RCC 7860 (cell line): ENCODE measurements at regions not wholly inside any gene's neighbourhood (a gene's known extent, or its start where the extent isn't known, plus 50 kb on each side); places are given as distances from the start of the nearest gene placed in this dataset.

ENCODE experiments used
- DNase-seq: peaks from one replicate; pipeline ENCODE4 v3.0.0-alpha.2; 2015; ENCODE audit warnings: low spot score
- FAIRE-seq: peaks from 2 replicates; lab custom pipeline; 2012; peaks lifted over from hg19 to GRCh38; lab: Jason Lieb, UNC

DNA sequence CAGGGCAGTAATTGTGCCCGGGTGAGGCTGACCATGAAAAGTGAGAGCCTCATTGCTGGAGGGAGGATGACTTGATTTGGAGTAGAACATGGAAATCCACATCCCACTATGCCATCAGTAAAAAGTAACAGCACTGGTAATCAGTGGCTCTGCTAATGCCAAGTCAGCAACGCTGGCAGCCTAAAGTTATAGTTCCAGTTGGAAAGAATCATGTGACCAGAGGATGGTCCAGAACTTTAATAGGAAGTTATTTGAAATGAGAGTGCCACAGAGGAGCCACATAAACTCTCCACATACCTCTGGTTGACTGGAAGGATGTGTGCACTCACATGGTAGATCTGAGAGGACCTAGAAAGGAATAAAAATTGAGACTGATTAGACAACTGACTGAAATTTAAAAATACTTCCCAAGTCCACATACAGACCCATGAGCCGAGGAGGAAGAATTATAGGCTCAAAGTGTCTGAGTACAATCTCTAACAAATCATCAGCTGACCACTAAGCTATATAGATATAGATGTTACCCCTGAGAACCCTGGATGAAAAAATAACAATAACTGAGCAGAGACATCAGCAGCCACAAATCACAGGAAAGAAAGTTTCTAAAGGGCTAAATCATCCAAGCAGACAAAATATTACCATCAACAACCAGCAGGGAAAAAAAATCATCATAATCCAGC, 346.8 kb downstream of the STK39 start:
- no peak for DNase-seq
- no peak for FAIRE-seq

- DNase-seq (no peak), FAIRE-seq (no peak)
Measured at GRCh38 chr2:167898340-167898739, 349.1 kb downstream of the STK39 start.

DNA sequence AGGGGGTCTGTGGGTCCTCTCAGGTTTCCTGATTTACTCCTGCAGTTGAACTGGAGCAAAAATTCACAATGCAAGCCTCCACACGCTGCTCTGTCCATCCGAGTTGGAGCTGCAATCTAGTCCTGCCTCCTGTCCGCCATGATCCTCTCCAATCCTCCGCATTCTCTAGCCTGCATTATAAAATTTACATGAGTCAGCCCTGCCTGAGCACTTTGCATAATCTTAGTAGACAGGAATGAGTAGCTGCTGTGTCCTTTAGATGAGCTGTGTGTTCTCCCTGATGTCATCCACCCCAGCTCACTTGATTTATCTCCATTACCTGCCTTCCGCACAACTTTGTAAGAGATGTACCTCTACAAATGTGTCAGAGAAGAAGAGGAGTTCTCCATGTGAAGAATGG, 355.6 kb downstream of the STK39 start:
- FAIRE-seq (no peak), DNase-seq (no peak)

GRCh38 chr2:167890739-167891138, 356.7 kb downstream of the STK39 start:
- no peak for FAIRE-seq
- no peak for DNase-seq

DNA sequence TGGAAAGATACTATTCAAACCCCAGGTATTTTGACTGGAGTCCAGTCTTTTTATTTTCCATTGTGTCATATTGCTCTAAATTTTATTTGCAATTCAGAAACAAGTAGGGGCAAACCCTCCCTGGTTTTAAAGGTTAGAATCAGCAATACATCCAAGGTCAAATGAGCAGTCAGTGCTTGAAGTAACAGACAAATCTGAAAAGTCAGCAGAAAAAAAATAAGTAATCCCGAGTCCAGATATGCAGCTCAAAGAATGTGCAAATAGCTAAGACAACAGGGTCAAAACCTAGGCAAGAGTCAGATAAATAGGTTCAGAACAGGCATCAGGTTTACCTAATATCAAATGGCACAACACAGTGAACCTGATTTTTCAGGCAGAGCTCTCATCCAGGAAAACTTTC, 367.0 kb downstream of the STK39 start:
- DNase-seq (no peak), FAIRE-seq (no peak)

DNA sequence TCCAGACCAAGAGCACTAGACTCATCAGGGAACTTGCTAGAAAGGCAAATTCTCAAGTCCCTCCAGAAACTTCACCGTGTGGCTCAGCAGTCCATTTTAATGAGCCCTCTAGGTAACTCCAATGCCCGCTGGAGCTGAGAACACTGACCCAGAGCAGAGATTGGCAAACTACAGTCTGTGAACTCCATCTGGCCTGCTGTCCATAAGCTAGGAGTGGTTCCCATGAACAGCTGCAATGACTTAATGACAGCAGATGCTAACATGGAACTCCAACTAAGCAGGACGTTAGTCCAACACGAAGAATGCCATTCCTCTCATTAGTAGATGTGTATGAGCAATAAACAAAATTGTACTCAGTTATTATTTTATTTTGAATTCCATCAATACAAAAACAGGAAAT, 371.9 kb downstream of the STK39 start:
- DNase-seq, result no peak

DNA sequence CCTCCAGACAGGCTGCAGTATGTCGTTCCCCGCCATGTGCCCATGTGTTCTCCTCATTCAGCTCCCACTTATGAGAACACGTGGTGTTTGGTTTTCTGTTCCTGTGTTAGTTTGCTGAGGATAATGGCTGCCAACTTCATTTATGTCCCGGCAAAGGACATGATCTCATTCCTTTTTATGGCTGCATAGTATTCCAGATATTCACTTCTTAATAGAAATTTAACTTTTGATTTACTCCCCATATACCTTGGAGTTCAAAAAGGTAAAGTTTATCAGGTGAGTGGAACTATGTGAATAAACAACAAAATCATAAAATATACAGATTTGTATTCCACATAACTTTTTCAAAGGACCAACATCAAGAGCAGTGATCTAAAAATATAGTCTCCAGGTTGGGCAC, 372.6 kb downstream of the STK39 start:
- DNase-seq (no peak), FAIRE-seq (no peak)

More for the DNA sequence above, 371.9 kb downstream of the STK39 start:
- no peak for FAIRE-seq

- FAIRE-seq (no peak), DNase-seq (no peak)
Measured at GRCh38 chr2:167871286-167871685, 376.1 kb downstream of the STK39 start.

DNA sequence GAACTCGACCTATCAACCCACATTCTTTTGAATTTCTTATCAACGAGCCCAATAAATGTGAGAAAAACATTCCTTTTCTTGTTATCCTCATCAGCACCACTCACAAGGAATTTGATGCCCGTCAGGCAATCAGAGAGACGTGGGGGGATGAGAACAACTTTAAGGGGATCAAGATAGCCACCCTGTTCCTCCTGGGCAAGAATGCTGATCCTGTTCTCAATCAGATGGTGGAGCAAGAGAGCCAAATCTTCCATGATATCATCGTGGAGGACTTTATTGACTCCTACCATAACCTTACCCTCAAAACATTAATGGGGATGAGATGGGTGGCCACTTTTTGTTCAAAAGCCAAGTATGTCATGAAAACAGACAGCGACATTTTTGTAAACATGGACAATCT, 378.2 kb downstream of the STK39 start:
- no peak for DNase-seq
- FAIRE-seq, result no peak

DNA sequence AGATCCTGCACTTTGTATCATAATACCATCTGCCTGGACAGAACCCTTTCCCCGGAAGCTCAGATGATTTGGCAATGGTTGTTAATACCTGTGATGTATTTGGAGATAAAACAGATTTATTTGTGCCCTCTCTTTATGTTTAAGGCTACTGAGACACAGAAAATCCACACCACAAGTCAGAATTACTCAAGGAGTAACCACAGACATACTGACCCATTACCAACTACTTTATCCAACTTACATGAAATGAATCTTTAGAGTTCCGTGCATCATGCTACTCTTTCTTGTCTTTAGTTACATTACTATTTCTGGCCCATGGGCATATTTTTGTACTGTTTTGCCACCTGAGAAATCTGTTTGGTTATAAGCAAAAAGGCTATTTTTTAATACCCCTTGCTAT, 384.0 kb downstream of the STK39 start:
- DNase-seq (peak; percentile 14), FAIRE-seq (no peak)

GRCh38 chr2:167862782-167863181, 384.6 kb downstream of the STK39 start:
- DNase-seq (peak; percentile 95), FAIRE-seq (peak; percentile 99)

GRCh38 chr2:167862296-167862695, 385.1 kb downstream of the STK39 start:
- DNase-seq, result no peak
- FAIRE-seq, result no peak

GRCh38 chr2:167861574-167862193, 385.7 kb downstream of the STK39 start:
- FAIRE-seq (no peak), DNase-seq (no peak)

GRCh38 chr2:167860082-167860481, 387.3 kb downstream of the STK39 start:
- no peak for FAIRE-seq
- DNase-seq, result no peak

- DNase-seq (no peak), FAIRE-seq (no peak)
Measured at GRCh38 chr2:167859676-167860075, 387.7 kb downstream of the STK39 start.

- DNase-seq (no peak), FAIRE-seq (no peak)
Measured at GRCh38 chr2:167858086-167858485, 389.3 kb downstream of the STK39 start.

DNA sequence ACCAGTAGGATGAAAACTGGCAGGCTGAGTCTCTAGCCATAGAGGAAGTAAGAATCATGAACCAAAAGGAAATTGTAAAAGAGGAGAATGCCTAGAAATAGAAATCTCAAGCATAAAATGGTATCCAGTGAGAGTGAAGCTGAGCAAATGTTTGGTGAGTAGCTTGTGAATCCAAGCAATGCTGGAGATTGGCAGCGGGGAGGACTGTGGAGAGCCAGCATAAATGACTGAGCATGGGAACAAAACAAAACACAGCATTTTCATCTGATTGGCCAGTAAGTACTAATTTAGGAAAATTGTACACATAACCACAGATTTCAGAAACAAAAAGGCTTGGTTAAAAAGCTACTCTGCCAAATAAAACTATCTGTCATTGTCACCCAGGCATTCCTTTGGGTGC, 390.0 kb downstream of the STK39 start:
- FAIRE-seq (no peak), DNase-seq (no peak)

DNA sequence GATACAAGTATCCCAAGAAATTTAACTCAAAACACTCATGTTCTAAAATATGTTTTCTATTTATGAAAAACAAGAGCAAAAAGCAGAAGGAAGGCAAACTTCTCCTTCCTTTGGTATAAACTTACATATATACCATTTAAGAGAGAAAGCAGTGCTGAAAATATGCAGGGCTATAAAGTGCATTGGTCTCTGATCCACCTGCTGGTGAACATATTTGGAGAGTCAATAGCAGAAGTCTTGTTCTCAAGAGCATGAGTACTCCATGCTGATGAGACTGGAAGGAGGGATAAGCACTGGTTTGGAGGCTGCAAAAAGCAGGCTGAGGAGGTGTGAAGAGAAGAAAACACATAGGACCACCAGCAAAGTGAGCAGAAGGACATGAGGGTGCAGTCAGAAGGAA, 391.2 kb downstream of the STK39 start:
- no peak for FAIRE-seq
- DNase-seq, result no peak

- FAIRE-seq, result no peak
Measured at GRCh38 chr2:167855211-167855610, 392.2 kb downstream of the STK39 start.

GRCh38 chr2:167853717-167854116, 393.7 kb downstream of the STK39 start:
- FAIRE-seq, result no peak
- no peak for DNase-seq

More at GRCh38 chr2:167855211-167855610, 392.2 kb downstream of the STK39 start:
- DNase-seq, result no peak

- FAIRE-seq, result no peak
- DNase-seq, result no peak
Measured at GRCh38 chr2:167851876-167852275, 395.5 kb downstream of the STK39 start.

DNA sequence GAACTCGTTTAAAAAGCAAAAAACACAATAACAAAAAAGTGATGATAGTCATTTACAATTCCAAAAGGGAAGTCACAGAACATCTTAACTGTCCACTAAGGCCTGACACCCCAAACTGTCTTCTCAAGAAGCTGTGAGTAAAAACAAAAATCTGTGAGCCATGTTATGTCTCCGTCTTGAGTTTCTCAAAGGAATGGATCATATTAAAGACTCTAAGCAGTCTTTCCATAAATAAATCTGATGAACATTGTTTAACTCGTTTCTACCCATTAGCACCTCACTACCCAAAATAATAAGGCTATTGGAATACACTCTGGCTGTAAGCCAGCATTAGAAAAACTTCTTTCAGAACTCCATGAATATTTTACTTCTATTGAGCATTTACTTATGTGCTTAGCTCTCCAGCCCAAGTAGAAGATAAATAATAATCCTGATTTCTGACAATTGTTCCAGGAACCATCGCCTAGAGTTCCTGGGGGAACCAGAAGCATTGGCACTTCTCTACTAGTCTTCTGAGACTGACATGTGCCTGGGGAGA, 396.0 kb downstream of the STK39 start:
- FAIRE-seq (no peak), DNase-seq (no peak)
